Sigmoid colon (tissue), 6 donors: ENCODE measurements at regions not wholly inside any gene's neighbourhood (a gene's known extent, or its start where the extent isn't known, plus 50 kb on each side); places are given as distances from the start of the nearest gene placed in this dataset.

Experiments used
- DNase-seq: peaks from one replicate; pipeline ENCODE4 v3.0.0-alpha.2; 2019
- H3K27ac ChIP-seq, 4 donors: fragments of 200-600 bp; sonication (generic); one replicate each; pipeline ENCODE4 v1.5.1; 2016 to 2019; ENCODE audit warnings: mild to moderate bottlenecking in 1 of 4
- H3K27me3 ChIP-seq, 3 donors: fragments of 200-600 bp; sonication (generic); one replicate each; pipeline ENCODE4 v1.5.1; 2019; ENCODE audit warnings: mild to moderate bottlenecking in 1 of 3
- H3K36me3 ChIP-seq, 4 donors: fragments of 200-600 bp; sonication (generic); one replicate each; pipeline ENCODE4 v1.5.1; 2016 to 2019
- H3K4me1 ChIP-seq, 4 donors: fragments of 200-600 bp; sonication (generic); one replicate each; pipeline ENCODE4 v1.5.1; 2017 to 2019
- H3K4me3 ChIP-seq, 4 donors: fragments of 200-600 bp; sonication (generic); one replicate each; pipeline ENCODE4 v1.5.1; 2017 to 2019; ENCODE audit warnings: mild to moderate bottlenecking in 2 of 4, moderate library complexity in 1 of 4
- H3K9me3 ChIP-seq, 4 donors: fragments of 200-600 bp in 3 of 4; sonication (generic) in 3 of 4; one replicate each; pipeline versions ENCODE4 v1.5.1 to v1.6.1; 2013 to 2019
- EP300 ChIP-seq, 4 donors: sonication (generic); formaldehyde crosslinking; IDR thresholded peaks; one replicate each; pipeline ENCODE4 v1.6.1; 2017; ENCODE audit warnings: antibody characterized with exemption in 4 of 4
- POLR2A ChIP-seq, 2 donors: fragments of 450-650 bp; IDR thresholded peaks; one replicate each; pipeline ENCODE4 v1.6.1; 2016; ENCODE audit warnings: antibody characterized with exemption in 2 of 2, mild to moderate bottlenecking in 2 of 2, moderate library complexity in 2 of 2
- POLR2AphosphoS5 ChIP-seq, 4 donors: sonication (generic); formaldehyde crosslinking; IDR thresholded peaks; one replicate each; pipeline ENCODE4 v1.6.1; 2017; ENCODE audit warnings: antibody characterized with exemption in 4 of 4
- WGBS, 2 donors: extraction: QIAGEN DNeasy Blood & Tissue Kit; methylation state at CpG; one replicate each; pipeline ENCODE4 v1.1.7; 2013; 5-methylcytosine and 5-hydroxymethylcytosine counted together
- intact Hi-C: fragments of 100-400 bp; cut with DNase I; formaldehyde crosslinking; loops from one replicate; pipeline ENCODE4 v1.15.1; 2023
- TF ChIP-seq, protein P1 (sequence below), 4 experiments: fragments of 450-650 bp in 3 of 4; fragments of 200-600 bp in 1 of 4; IDR thresholded peaks; one replicate each; pipeline ENCODE4 v1.5.1; 2016 to 2019; ENCODE audit warnings: antibody characterized with exemption in 4 of 4, mild to moderate bottlenecking in 3 of 4, moderate library complexity in 2 of 4
- donor health status: healthy with polysubstance abuse.
- donor health status: healthy.

DNA sequence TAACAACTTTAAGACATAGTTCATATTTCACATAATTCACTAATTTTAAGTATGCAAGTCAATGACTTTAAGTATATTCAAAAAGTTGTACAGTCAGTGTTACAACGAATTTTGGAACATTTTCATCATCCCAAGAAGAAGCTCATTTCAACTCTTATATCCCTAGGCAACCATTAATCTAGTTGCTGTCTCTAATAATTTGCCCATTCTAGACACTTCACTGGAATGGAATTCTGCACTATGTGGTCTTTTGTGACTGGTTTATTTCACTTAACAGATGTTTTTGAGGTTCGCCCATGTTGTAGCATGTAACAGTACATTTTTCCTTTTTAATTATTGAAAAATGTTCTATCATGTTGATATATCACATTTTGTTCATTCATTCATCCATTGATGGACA, 104.2 kb upstream of the SPRED1 start:
- H3K4me1 ChIP-seq = no peaks in the 10 kb centered on the region
- DNase-seq = no peak
- 95 to 96% methylated on average over 2 of the region's 2 CpGs for WGBS, 2 donors
- intact Hi-C loops = no loop called here
- TF ChIP-seq POLR2A (IDR thresholded peaks at IDR 0.05) = no peak
- no peak for TF ChIP-seq POLR2AphosphoS5 (IDR thresholded peaks at IDR 0.05)
- TF ChIP-seq, protein P1, sequence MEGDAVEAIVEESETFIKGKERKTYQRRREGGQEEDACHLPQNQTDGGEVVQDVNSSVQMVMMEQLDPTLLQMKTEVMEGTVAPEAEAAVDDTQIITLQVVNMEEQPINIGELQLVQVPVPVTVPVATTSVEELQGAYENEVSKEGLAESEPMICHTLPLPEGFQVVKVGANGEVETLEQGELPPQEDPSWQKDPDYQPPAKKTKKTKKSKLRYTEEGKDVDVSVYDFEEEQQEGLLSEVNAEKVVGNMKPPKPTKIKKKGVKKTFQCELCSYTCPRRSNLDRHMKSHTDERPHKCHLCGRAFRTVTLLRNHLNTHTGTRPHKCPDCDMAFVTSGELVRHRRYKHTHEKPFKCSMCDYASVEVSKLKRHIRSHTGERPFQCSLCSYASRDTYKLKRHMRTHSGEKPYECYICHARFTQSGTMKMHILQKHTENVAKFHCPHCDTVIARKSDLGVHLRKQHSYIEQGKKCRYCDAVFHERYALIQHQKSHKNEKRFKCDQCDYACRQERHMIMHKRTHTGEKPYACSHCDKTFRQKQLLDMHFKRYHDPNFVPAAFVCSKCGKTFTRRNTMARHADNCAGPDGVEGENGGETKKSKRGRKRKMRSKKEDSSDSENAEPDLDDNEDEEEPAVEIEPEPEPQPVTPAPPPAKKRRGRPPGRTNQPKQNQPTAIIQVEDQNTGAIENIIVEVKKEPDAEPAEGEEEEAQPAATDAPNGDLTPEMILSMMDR (IDR thresholded peaks at IDR 0.05) = no peak
- TF ChIP-seq EP300 (IDR thresholded peaks at IDR 0.05) = no peak
- H3K27ac ChIP-seq = no peak overlapping the region
- no peaks in the 10 kb centered on the region for H3K27me3 ChIP-seq
- no peaks in the 10 kb centered on the region for H3K36me3 ChIP-seq
- H3K9me3 ChIP-seq = peaks cover 0 to 13% (median 4%) of the 10 kb centered on the region in 4 donors
- H3K4me3 ChIP-seq = no peak overlapping the region

DNA sequence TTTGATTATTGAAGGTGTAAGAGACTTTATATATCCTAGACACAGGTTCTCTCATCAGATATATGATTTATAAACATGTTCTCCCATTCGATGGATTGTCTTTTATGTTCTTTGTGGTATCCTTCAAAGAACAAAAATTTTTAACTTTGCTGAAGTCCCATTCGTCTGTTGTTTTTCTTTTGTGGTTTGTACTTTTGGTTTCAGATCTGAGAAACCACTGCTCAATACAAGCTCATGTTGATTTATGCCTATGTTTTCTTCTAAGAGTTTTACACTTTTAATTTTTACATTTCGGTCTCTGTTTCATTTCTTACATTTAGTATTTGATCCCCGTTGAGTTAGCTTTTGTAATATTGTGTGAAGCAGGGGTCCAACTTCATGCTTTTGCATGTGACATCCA, 103.3 kb upstream of the SPRED1 start:
- WGBS, 2 donors = 74 to 86% methylated on average over 4 of the region's 4 CpGs
- DNase-seq = no peak
- H3K4me3 ChIP-seq = no peak overlapping the region
- H3K9me3 ChIP-seq = peaks cover 0 to 13% (median 4%) of the 10 kb centered on the region in 4 donors
- H3K27ac ChIP-seq = no peak overlapping the region
- H3K4me1 ChIP-seq = no peaks in the 10 kb centered on the region
- TF ChIP-seq EP300 (IDR thresholded peaks at IDR 0.05) (no peak), POLR2A (IDR thresholded peaks at IDR 0.05) (no peak), POLR2AphosphoS5 (IDR thresholded peaks at IDR 0.05) (no peak)
- TF ChIP-seq, protein P1 (IDR thresholded peaks at IDR 0.05) = no peak
- no peaks in the 10 kb centered on the region for H3K27me3 ChIP-seq
- no peaks in the 10 kb centered on the region for H3K36me3 ChIP-seq
- intact Hi-C loops = no loop called here

DNA sequence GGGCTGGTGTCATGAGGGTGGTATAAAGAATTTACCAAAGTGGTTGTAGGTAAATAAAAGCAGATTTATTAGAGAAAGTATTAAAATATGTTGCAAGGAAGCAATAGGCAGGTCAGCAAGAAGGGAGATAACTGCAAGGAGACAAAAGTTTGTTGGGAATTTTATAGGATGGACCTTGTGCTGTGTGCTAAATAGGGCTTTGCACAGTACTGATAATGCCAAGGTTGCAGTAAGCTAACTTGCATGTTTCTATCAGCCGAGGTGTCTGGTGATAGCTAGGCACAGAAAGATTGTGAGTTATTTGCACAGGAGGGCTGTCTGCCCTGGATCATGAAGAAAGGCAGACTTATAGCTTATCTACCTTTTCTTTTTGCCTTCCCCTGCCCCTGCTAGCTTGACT, 102.5 kb upstream of the SPRED1 start:
- Histone ChIP-seq H3K27me3 (no peaks in the 10 kb centered on the region), H3K27ac (no peak overlapping the region), H3K4me3 (no peak overlapping the region), H3K4me1 (no peaks in the 10 kb centered on the region), H3K9me3 (peaks cover 0 to 13% (median 4%) of the 10 kb centered on the region in 4 donors), H3K36me3 (no peaks in the 10 kb centered on the region)
- 86 to 87% methylated on average over 1 of the region's 1 CpG for WGBS, 2 donors
- DNase-seq = no peak
- TF ChIP-seq, protein P1 (IDR thresholded peaks at IDR 0.05) = no peak
- TF ChIP-seq POLR2AphosphoS5 (IDR thresholded peaks at IDR 0.05) = no peak
- TF ChIP-seq POLR2A (IDR thresholded peaks at IDR 0.05) = no peak
- no peak for TF ChIP-seq EP300 (IDR thresholded peaks at IDR 0.05)
- intact Hi-C loops = no loop called here

DNA sequence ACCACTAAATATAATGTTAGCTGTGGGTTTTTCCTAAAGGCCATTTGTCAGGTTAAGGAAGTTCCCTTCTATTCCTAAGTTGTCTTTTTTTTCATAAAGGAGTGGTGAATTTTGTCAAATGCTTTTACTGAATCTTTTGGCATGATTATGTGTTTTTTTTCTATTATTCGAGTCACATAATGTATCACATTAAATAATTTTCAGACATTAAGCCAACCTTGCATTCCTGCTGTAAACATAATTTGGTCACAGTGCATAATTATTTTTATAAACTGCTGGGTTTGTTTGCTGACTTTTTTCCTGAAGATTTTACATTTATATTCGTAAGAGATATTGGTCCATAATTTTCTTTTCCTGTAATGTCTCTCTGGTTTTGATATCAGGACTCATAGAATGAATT, 101.8 kb upstream of the SPRED1 start:
- Histone ChIP-seq H3K9me3 (peaks cover 0 to 13% (median 4%) of the 10 kb centered on the region in 4 donors), H3K4me1 (no peaks in the 10 kb centered on the region), H3K4me3 (no peak overlapping the region), H3K27me3 (no peaks in the 10 kb centered on the region), H3K27ac (no peak overlapping the region), H3K36me3 (no peaks in the 10 kb centered on the region)
- intact Hi-C loops = no loop called here
- WGBS, 2 donors = 91 to 94% methylated on average over 2 of the region's 2 CpGs
- no peak for DNase-seq
- TF ChIP-seq, protein P1 (IDR thresholded peaks at IDR 0.05) = no peak
- TF ChIP-seq POLR2A (IDR thresholded peaks at IDR 0.05) = no peak
- TF ChIP-seq EP300 (IDR thresholded peaks at IDR 0.05) = no peak
- TF ChIP-seq POLR2AphosphoS5 (IDR thresholded peaks at IDR 0.05) = no peak

DNA sequence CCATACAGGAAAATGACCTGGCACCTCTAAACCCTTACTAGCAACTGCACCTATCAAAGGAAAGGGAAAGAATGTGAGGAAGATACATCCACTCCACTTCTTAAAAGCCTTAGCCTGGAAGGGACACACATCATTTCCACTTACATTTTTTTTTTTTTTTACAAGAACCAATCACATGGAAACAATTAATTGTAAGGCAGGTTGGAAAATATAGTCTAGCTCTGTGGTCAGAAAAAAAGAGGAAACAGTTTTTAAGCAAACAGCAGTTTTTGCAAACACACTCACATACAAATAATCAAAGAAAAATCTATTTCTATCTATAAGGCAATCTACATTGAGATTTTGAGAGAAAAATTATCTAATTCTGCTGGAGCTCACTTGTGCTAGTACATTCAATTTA, 98.9 kb upstream of the SPRED1 start:
- Histone ChIP-seq H3K27ac (no peak overlapping the region), H3K27me3 (no peaks in the 10 kb centered on the region), H3K4me1 (no peaks in the 10 kb centered on the region), H3K4me3 (no peak overlapping the region), H3K36me3 (no peaks in the 10 kb centered on the region), H3K9me3 (peaks cover 0 to 13% (median 7%) of the 10 kb centered on the region in 4 donors)
- intact Hi-C loops = no loop called here
- TF ChIP-seq, protein P1 (IDR thresholded peaks at IDR 0.05) = no peak
- DNase-seq = no peak
